Fibroblast of lung (primary cell): ENCODE measurements at regions not wholly inside any gene's neighbourhood (a gene's known extent, or its start where the extent isn't known, plus 50 kb on each side); places are given as distances from the start of the nearest gene placed in this dataset.

ENCODE experiments used
- EZH2 ChIP-seq: IDR thresholded peaks from 2 replicates; pipeline ENCODE4 v1.5.1; 2012; ENCODE audit warnings: low read length, control low read depth, mild to moderate bottlenecking; ENCODE audit errors: missing control alignments
- TF ChIP-seq, protein P1 (sequence below), 2 donors: IDR thresholded peaks in 1 of 2; conservative IDR thresholded peaks in 1 of 2; 1 replicate in 1 of 2; 2 replicates in 1 of 2; pipeline ENCODE4 v1.5.1; 2011 to 2012; ENCODE audit warnings: low read length in 2 of 2, control low read depth in 1 of 2, inconsistent platforms in 1 of 2, low read depth in 1 of 2, mild to moderate bottlenecking in 1 of 2

DNA sequence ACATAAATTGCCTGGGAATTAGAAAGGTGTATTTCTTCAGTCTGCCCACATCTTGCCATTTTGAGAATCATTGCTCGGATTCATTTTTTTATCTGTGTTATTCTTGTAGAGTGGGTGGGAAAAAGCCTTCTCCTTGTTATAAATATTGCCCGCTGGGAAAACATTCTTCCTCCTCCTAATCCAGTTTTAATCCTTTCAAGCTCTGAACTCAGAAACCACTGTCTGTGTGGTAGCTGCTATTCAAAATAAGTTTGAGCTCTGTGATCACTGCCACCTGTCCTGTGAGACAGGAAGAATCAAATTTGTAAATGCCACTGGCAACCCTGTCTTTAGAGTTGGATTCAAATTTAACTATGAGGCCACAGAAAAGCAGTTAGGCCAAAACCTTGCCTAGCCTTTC is 1875.2 kb upstream of the PIK3C3 start:
- TF ChIP-seq, protein P1, sequence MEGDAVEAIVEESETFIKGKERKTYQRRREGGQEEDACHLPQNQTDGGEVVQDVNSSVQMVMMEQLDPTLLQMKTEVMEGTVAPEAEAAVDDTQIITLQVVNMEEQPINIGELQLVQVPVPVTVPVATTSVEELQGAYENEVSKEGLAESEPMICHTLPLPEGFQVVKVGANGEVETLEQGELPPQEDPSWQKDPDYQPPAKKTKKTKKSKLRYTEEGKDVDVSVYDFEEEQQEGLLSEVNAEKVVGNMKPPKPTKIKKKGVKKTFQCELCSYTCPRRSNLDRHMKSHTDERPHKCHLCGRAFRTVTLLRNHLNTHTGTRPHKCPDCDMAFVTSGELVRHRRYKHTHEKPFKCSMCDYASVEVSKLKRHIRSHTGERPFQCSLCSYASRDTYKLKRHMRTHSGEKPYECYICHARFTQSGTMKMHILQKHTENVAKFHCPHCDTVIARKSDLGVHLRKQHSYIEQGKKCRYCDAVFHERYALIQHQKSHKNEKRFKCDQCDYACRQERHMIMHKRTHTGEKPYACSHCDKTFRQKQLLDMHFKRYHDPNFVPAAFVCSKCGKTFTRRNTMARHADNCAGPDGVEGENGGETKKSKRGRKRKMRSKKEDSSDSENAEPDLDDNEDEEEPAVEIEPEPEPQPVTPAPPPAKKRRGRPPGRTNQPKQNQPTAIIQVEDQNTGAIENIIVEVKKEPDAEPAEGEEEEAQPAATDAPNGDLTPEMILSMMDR (conservative IDR thresholded peaks at IDR 0.05 in 1 of 2, IDR thresholded peaks at IDR 0.05 in 1 of 2; ENCODE audit: low read depth in 1 of 2, low read length in 2 of 2) = no peak
- no peak for TF ChIP-seq EZH2
